ENCODE measurements at regions not wholly inside any gene's neighbourhood (a gene's known extent, or its start where the extent isn't known, plus 50 kb on each side); places are given as distances from the start of the nearest gene placed in this dataset.

- Histone ChIP-seq H3K4me3 (no peak overlapping the region), H3K36me3 (no peaks in the 10 kb centered on the region), H3K27me3 (no peaks in the 10 kb centered on the region), H3K4me1 (no peaks in the 10 kb centered on the region), H3K9me3 (no peaks in the 10 kb centered on the region), H3K27ac (no peak overlapping the region)
- no peak for DNase-seq
- intact Hi-C loops (cut with DNase I) = no loop called here
- 50 to 56% methylated on average over 2 of the region's 2 CpGs for WGBS, 2 donors
- TF ChIP-seq CTCF (IDR thresholded peaks at IDR 0.05) = no peak
- no peak for TF ChIP-seq POLR2A (IDR thresholded peaks at IDR 0.05)
Measured at GRCh38 chr4:52367282-52367830, 291.7 kb downstream of the USP46 start.

- Histone ChIP-seq H3K27me3 (no peaks in the 10 kb centered on the region), H3K36me3 (no peaks in the 10 kb centered on the region), H3K9me3 (no peaks in the 10 kb centered on the region), H3K4me3 (no peak overlapping the region), H3K27ac (no peak overlapping the region), H3K4me1 (no peaks in the 10 kb centered on the region)
- no peak for TF ChIP-seq CTCF (IDR thresholded peaks at IDR 0.05)
- no peak for TF ChIP-seq POLR2A (IDR thresholded peaks at IDR 0.05)
- intact Hi-C loops (cut with DNase I) = no loop called here
- DNase-seq = no peak
- 61 to 85% methylated on average over 6 of the region's 6 CpGs for WGBS, 2 donors
Measured at GRCh38 chr4:52368895-52369294, 290.2 kb downstream of the USP46 start.

GRCh38 chr4:52369649-52370048 is 289.5 kb downstream of the USP46 start:
- no peaks in the 10 kb centered on the region for H3K27me3 ChIP-seq
- H3K27ac ChIP-seq = no peak overlapping the region
- no peak overlapping the region for H3K4me3 ChIP-seq
- no peak for DNase-seq
- 43 to 53% methylated on average over 1 of the region's 1 CpG for WGBS, 2 donors
- H3K9me3 ChIP-seq = no peaks in the 10 kb centered on the region
- intact Hi-C loops (cut with DNase I) = loop anchor here (10.0 kb wide), 2 partner anchors 615 to 1865 kb away; no protein-coding TSS in a partner anchor
- TF ChIP-seq POLR2A (IDR thresholded peaks at IDR 0.05) = no peak
- TF ChIP-seq CTCF (IDR thresholded peaks at IDR 0.05) = no peak
- no peaks in the 10 kb centered on the region for H3K4me1 ChIP-seq
- H3K36me3 ChIP-seq = no peaks in the 10 kb centered on the region

- 87 to 95% methylated on average over 4 to 5 of the region's 5 CpGs for WGBS, 2 donors
- H3K9me3 ChIP-seq = no peaks in the 10 kb centered on the region
- H3K4me3 ChIP-seq = no peak overlapping the region
- DNase-seq = no peak
- no peaks in the 10 kb centered on the region for H3K36me3 ChIP-seq
- TF ChIP-seq POLR2A (IDR thresholded peaks at IDR 0.05) (no peak), CTCF (IDR thresholded peaks at IDR 0.05) (no peak)
- intact Hi-C loops (cut with DNase I) = loop anchor here (10.0 kb wide), 2 partner anchors 614 to 1864 kb away; no protein-coding TSS in a partner anchor
- no peak overlapping the region for H3K27ac ChIP-seq
- H3K4me1 ChIP-seq = no peaks in the 10 kb centered on the region
- no peaks in the 10 kb centered on the region for H3K27me3 ChIP-seq
Measured at GRCh38 chr4:52370576-52370975, 288.5 kb downstream of the USP46 start.

GRCh38 chr4:52371841-52372240 is 287.3 kb downstream of the USP46 start:
- Histone ChIP-seq H3K9me3 (no peaks in the 10 kb centered on the region), H3K4me3 (no peak overlapping the region), H3K4me1 (no peaks in the 10 kb centered on the region), H3K27me3 (no peaks in the 10 kb centered on the region), H3K27ac (no peak overlapping the region), H3K36me3 (no peaks in the 10 kb centered on the region)
- intact Hi-C loops (cut with DNase I) = loop anchor here (10.0 kb wide), 2 partner anchors 613 to 1863 kb away; no protein-coding TSS in a partner anchor
- TF ChIP-seq CTCF (IDR thresholded peaks at IDR 0.05) (no peak), POLR2A (IDR thresholded peaks at IDR 0.05) (no peak)
- DNase-seq = no peak
- WGBS, 2 donors = 68 to 80% methylated on average over 4 to 5 of the region's 5 CpGs

Data from esophagus squamous epithelium (tissue), 5 donors.